GM12892 (cell line): ENCODE measurements at regions not wholly inside any gene's neighbourhood (a gene's known extent, or its start where the extent isn't known, plus 50 kb on each side); places are given as distances from the start of the nearest gene placed in this dataset.

ENCODE experiments used
- POLR2A ChIP-seq: IDR thresholded peaks from 2 replicates; pipeline ENCODE4 v1.6.1; 2011; ENCODE audit warnings: low read depth, low read length, control low read depth
- POLR2AphosphoS5 ChIP-seq: IDR thresholded peaks from 2 replicates; pipeline ENCODE4 v1.6.1; 2011; ENCODE audit warnings: low read depth, low read length, control low read depth
- TAF1 ChIP-seq: IDR thresholded peaks from 2 replicates; pipeline ENCODE4 v1.6.1; 2011; ENCODE audit warnings: low read depth, mild to moderate bottlenecking, control low read depth, low read length, borderline replicate concordance

- TF ChIP-seq POLR2AphosphoS5 (no peak), POLR2A (no peak), TAF1 (no peak)
Measured at GRCh38 chr12:76275511-76276093, 72.6 kb downstream of the BBS10 start.
